Ammon's horn (tissue), 1 donor: ENCODE measurements at regions not wholly inside any gene's neighbourhood (a gene's known extent, or its start where the extent isn't known, plus 50 kb on each side); places are given as distances from the start of the nearest gene placed in this dataset.
"Not testable (repeated sequence)": the region's sequence is repeated elsewhere in the genome, so short reads cannot be mapped to it uniquely, and the experiment has no call there.

Experiments used
- DNase-seq: peaks from one replicate; pipeline ENCODE4 v3.0.0-alpha.2; 2016; ENCODE audit warnings: low spot score

GRCh38 chr4:116665716-116666115, 419.7 kb downstream of the TRAM1L1 start:
- DNase-seq: no peak

DNA sequence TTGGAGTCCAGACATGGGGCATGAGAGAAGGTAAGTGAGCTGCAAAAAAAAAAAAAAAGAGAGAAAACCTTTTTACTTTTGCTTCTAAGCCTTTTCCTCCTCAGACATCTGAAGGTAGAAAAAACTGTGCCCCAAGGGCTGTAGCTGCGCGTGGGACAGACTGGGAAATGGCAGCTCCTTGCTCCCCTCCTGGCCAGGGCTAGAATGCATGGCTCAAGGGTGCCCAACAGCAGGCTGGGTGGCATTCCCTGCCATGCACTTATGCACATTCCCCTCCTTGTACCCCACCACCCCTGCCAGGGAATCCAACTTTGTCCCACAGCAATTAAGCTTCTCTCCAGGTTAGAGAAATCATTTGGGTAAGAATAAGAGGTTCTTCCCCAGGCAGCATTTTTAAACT, 421.2 kb downstream of the TRAM1L1 start:
- DNase-seq: no peak

DNA sequence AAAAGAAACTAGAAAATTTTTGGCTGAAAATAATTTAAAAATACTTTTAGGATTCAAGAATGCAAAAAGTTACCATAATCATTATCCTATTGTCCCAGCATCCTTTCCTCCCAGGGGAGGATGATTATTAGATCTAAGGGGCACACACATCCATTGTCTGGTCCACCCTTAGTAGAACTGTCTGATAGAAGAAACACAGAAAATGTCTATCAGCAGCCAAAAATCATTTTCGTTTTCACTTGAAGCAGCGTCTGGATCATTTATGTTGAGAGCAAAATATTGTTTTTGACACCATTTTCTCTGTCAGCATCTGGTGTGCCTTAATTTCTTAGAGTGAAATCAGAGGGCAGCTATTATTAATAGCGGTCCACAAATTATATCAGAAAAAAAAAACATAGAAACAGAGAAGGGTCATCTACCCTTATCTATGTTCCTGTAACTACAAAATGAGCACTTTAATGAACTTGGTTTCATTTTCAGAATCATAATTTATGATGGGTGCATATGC, 446.3 kb downstream of the TRAM1L1 start:
- no peak for DNase-seq

- DNase-seq: no peak
Observed at GRCh38 chr4:116638592-116638991, 446.8 kb downstream of the TRAM1L1 start.

DNA sequence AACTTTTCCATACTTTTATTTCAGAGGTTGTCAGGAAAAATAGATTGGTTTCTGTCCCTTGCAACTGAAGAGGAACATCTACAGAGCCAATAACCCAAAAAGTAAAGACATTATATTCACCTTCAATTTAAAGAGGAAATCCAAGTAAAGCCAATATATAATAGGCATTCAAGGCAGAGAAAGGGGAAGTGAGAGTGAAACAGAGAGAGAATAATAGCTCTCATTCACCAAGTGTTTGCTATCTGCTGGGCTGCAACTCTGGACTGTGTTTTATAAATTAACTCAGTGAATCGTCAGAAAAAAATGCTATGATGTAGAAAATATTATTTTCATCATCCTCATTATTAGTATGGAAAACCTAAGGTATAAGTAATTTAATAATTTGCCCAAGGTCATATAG, 448.5 kb downstream of the TRAM1L1 start:
- DNase-seq: no peak

- no peak for DNase-seq
Observed at GRCh38 chr4:116632269-116632668, 453.1 kb downstream of the TRAM1L1 start.

GRCh38 chr4:116628598-116628997, 456.8 kb downstream of the TRAM1L1 start:
- DNase-seq: no peak

GRCh38 chr4:116627545-116627944, 457.8 kb downstream of the TRAM1L1 start:
- DNase-seq: no peak

DNA sequence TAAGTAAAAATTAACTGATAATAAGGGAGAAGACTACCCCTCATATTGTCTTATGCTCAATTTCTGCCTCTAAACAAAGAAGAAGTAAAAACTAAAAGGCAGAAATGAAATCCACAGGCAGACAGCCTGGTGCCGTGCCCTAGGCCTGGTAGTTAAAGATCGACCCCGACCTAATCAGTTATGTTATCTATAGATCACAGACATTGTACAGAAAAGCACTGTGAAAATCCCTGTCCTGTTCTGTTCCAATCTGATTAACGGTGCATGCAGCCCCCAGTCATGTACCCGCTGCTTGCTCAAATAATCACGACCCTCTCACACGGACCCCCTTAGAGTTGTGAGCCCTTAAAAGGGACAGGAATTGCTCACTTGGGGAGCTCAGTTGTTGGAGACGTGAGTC, 465.9 kb downstream of the TRAM1L1 start:
- DNase-seq: not testable (repeated sequence)

- DNase-seq: no peak
Observed at GRCh38 chr4:116618638-116619037, 466.7 kb downstream of the TRAM1L1 start.

- no peak for DNase-seq
Observed at GRCh38 chr4:116603096-116603495, 482.3 kb downstream of the TRAM1L1 start.

DNA sequence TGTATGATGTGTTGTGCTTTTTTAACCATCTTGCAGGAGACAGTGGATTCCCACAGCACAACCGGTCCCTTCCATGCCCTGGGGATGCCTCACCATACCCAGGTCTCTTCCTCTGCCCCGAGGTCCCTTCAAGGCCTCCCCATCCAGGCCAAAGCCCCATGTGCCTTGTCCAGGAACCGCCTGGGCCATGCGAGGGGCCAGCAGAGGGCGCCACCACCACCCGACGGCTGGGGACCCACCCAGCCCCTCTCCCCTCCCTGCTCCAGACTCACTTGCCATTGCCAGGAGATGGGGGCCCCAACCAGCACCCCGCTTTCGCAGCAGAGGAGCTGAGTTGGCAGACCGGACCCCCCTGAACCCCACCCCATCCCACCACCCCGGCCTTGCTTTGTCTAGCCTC, 485.5 kb downstream of the TRAM1L1 start:
- DNase-seq: no peak

DNA sequence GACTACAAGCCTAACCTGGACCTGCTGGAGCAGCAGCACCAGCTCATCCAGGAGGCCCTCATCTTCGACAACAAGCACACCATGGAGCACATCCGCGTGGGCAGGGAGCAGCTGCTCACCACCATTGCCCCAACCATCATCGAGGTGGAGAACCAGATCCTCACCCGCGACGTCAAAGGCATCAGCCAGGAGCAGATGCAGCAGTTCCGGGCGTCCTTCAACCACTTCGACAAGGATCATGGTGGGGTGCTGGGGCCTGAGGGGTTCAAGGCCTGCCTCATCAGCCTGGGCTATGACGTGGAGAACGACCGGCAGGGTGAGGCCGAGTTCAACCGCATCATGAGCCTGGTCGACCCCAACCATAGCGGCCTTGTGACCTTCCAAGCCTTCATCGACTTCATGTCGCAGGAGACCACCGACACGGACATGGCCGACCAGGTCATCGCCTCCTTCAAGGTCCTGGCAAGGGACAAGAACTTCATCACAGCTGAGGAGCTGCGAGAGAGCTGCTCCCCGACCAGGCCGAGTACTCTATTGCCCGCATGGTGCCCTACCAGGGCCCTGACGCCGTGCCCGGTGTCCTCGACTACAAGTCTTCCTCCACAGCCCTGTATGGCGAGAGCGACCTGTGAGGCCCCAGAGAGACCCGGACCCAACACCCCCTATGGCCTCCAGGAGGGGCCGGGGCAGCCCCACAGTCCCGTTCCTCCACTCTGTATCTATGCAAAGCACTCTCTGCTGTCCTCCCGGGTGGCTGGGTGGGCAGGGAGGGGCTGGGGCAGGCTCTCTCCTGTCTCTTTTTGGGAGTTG, 486.2 kb downstream of the TRAM1L1 start:
- DNase-seq: no peak

DNA sequence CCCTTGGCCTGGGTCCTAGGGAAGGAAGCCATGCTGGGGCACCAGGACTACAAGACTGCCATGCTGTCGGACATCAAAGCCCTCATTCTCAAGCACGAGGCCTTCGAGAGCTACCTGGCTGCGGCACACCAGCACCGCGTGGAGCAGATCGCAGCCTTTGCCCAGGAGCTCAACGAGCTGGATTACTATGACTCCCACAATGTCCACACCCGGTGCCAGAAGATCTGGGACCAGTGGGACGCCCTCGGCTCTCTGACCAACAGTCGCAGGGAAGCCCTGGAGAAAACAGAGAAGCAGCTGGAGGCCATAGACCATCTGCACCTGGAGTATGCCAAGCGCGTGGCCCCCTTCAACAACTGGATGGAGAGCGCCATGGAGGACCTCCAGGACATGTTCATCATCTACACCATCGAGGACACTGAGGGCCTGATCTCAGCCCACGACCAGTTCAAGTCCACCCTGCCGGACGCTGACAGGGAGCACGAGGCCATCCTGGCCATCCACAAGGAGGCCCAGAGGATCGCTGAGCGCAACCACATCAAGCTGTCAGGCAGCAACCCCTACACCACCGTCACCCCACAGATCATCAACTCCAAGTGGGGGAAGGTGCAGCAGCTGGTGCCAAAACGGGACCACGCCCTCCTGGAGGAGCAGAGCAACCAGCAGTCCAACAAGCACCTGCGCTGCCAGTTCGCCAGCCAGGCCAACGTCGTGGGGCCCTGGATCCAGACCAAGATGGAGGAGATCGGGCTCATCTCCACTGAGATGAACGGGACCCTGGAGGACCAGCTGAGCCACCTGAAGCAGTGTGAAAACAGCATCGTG, 487.0 kb downstream of the TRAM1L1 start:
- no peak for DNase-seq

DNA sequence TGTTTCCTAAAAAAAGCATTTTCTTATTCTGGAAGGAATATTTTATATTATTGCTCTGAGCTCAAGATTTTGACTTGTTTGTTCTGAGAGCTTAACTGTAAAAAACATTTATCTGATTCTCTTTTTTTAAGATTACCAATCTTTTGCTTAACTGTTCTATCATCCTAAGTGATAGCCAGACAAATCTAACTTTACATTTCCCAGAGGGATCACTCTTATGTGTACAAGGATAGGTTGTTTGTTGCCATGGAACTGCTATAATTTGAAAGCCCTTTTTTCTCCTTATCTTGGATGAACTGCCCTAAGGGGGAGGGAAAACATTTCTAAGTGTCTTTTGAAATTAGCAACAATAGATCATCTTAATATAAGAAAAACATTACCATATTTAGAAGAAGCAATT, 494.7 kb downstream of the TRAM1L1 start:
- DNase-seq: no peak

DNA sequence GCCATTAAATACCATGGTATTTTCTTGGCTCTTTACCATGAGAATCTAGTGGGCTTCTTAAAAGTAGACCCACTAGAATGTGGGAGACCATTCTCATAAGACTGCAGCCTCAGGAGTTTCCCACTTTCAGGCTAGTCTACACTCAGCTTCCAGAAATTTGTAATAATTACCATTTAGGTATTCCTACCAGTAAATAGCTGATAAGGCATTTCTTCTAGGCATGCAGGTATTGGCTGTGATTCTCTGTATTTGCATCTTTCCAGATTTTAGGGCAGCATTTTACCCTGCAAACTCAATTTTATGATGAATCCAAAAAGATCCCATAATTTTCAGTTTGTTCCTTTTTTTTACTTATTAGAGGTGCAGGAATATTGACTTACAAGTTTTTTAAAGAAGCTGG, 496.6 kb downstream of the TRAM1L1 start:
- DNase-seq: no peak

- DNase-seq: no peak
Observed at GRCh38 chr4:116585246-116585645, 500.1 kb downstream of the TRAM1L1 start.

DNA sequence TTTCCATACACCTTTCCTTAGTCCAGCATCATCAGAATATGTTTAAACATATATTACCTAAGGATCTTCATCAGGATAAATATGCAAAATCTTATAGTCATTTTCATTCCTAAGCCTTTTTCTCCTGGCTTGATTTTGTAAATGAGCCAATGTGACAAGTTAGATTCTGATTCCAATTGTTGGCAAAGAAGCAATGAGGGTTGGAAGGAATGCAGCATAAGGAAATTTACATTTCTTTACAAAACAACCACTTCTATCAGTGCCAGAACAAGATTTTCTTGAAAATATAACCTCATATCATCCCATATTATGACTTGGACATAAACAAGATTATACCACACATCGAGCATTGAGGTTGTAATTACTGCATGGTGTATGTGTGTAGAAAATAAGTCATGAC, 508.1 kb downstream of the TRAM1L1 start:
- DNase-seq: no peak

- no peak for DNase-seq
Observed at GRCh38 chr4:116573540-116573939, 511.8 kb downstream of the TRAM1L1 start.

- no peak for DNase-seq
Observed at GRCh38 chr4:116561768-116562167, 523.6 kb downstream of the TRAM1L1 start.

DNA sequence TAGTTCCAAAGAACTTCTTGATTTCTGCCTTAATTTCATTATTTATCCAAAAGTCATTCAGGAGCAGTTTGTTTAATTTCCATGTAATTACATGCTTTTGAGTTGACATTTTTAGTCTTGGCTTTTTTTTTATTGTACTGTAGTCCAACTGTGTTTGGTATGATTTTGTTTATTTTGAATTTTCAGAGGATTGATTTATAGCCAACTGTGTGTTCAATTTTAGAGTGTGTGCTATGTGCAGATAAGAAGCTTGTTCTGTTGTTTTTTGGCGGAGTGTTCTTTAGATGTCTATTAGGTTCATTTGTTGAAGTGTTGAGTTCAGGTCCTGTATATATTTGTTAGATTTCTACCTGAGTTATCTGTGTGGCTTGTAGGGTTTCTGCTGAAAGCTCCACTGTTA, 533.6 kb downstream of the TRAM1L1 start:
- no peak for DNase-seq

DNA sequence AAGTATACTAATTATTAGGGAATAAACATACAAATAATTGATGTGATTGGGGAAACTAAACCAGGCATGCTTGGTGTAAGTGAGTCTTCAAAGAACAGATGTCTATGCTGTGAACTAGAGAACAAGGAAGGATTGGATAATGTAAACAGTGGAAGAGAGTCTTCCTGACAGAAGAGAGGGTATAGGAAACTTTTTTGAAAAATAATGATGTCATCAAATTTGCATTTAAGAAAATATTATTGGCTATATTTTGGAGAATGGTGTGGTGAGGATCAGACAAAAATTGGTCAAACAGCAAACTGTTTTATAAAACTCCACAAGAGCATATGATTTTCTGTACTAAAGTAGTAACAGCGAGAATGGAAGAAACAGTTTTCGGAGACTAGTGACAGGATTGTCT, 537.7 kb downstream of the TRAM1L1 start:
- DNase-seq: no peak

GRCh38 chr4:116546759-116547158, 538.6 kb downstream of the TRAM1L1 start:
- DNase-seq: no peak
